ENCODE measurements at regions not wholly inside any gene's neighbourhood (a gene's known extent, or its start where the extent isn't known, plus 50 kb on each side); places are given as distances from the start of the nearest gene placed in this dataset.
"Not testable (repeated sequence)": the region's sequence is repeated elsewhere in the genome, so short reads cannot be mapped to it uniquely, and the experiment has no call there.

DNA sequence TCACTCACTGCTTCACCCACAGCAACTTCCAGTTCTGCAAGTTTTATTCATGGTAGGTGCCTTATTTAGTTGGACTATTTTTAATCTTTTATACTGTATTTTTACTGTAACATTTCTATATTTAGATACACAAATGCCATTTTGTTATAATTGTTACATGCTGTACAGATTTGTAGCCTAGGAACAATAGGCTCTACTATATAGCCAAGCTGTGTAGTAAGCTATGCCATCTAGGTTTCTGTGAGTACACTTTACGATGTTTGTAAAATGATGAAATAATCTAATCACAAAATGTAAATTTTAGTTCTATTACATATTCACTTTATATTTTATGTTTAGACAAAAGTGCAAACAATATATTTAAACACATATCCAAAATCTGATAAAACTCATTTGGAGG lies 1187.8 kb downstream of the TECRL start:
- no peak for DNase-seq

DNA sequence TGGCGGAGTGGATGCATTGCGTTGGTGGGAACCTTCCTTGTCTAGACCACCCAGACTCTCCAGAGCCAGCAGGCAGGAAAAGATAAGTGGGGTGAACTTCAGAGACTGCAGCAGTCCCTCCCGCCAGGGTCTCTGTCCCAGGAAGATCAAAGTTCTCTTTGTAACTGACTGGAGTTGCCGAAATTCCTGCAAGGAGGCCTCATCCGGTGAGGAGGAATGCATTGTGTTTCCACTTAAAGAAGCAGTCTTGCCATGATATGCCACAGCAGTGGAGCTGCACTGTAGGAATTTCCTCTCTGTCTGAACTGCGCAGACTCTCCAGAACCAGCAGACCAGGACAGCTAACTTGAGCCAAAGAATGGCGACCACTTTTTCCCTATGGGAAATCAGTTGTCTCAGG lies 1190.4 kb downstream of the TECRL start:
- DNase-seq, result no peak

DNA sequence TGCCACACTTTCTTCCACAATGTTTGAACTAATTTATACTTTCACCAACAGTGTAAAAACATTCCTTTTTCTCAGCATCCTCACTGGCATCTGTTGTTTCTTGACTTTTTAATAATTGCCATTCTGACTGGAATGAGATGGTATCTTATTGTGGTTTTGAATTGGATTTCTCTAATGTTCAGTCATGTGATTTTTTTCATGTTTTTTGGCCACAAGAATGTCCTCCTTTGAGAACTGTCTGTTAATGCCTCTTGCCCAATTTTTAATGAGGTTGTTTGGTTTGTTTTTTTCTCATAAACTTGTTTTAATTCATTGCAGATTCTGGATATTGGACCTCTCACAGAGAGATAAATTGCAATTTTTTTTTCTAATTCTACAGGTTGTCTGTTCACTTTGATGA lies 1195.2 kb downstream of the TECRL start:
- DNase-seq, result no peak

GRCh38 chr4:63211776-63212479 lies 1197.3 kb downstream of the TECRL start:
- DNase-seq, result no peak

DNA sequence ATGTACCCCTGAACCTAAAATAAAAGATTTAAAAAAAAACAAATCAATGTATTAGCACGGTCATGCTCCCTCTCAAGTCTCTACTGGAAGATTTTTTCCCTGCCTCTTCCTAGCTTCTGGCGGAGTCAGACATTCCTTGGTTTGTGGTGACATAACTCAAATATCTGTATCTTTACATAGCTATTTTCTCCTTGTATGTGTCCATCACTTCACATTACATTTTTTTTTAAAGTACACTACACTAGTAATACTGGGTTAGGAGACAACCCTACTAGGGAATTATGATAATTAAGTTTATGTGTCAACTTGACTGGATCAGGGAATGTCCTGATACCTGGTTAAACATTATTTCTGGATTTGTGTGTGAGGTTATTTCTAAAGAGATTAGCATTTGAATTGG lies 1197.9 kb downstream of the TECRL start:
- no peak for DNase-seq

GRCh38 chr4:63193029-63193428 lies 1216.2 kb downstream of the TECRL start:
- not testable (repeated sequence) for DNase-seq

DNA sequence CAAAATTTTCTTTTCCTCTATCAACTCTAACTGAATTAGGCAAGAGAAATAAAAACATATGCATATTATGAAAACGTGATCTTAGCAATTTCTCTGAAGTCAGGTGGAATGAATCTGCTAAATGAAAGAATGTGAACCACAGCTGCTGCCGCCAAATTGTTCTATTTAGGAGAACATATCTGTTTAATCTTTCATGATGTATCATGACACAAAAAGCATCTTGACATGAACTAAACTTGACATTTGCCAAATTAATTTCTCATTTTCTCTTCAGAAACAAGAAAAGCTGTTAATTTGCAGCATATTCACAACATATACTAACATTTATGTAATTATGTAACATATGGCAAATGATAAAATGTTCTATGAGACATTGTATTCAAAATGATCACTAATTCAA lies 1237.9 kb downstream of the TECRL start:
- no peak for DNase-seq

DNA sequence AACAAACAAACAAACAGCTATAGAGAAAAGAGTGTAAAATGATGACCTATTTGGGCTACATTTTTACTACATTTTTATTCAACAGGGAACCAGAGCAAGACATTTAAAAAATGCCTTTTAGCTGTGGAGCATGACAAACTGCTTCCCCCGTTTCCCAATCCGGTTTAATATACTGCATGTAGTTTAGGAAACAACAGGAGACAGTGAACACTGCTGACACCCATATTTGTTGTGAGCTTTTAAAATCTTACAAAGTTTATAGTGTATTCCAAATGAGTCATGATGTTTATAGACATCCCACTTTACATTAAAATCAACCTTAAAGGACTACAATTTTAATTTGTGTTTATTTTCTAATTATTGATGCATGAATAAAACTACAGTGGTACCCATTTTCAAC lies 1238.3 kb downstream of the TECRL start:
- no peak for DNase-seq

DNA sequence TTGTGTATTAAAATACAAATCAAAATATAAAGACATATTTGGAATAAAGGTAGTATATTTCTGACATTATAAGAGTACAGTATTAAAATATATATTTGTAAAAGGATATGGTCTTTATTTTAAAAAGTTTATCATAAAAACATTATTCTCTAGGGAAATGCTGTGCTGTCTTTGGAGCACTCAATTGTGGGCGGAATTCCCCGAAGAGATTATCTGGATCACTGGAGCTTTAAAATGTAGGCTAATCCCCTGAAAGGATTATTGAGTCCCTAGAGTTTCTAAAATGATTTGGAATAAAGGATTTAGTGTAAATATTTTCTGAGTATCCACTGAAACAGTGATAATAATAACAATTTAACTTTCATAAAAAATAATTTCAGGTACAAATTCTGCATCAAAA lies 1239.4 kb downstream of the TECRL start:
- no peak for DNase-seq

DNA sequence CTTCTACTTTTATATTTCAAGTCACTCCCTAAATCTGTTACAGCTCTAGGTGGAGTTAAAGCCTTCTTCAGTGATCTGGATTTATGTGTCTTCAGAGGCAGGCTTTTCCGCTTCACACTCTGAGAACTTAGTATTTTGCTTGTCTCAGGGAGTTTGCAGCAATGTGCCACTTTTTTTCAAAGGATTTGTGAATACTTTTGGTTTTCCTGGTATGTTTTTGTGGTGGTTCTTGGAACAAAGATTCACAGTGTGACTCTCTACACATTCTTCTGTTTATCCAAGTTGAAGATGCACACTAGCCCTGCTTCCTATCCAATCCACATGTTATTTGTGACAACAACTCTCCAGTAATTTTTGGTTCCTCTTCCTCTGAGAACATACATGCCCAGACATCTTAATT lies 1253.7 kb downstream of the TECRL start:
- no peak for DNase-seq

DNA sequence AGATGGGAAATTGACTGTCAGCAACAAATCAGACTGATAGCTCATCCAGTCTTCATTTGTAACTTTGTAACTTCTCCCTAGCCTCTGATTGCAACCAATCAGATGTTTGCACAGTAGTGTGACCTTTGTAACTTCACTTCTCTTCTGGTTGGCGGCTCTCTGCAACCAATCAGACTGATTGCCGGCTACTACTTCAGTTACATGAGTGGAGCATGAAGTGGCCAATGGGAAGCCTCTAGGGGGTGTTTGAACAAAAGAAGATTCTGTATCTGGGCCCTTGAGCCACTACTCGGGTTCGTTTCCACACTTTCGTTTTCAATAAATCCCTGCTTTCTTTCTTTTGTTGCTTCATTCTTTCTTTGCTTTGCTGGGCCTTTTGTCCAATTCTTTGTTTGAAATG lies 1285.8 kb downstream of the TECRL start:
- no peak for DNase-seq

DNA sequence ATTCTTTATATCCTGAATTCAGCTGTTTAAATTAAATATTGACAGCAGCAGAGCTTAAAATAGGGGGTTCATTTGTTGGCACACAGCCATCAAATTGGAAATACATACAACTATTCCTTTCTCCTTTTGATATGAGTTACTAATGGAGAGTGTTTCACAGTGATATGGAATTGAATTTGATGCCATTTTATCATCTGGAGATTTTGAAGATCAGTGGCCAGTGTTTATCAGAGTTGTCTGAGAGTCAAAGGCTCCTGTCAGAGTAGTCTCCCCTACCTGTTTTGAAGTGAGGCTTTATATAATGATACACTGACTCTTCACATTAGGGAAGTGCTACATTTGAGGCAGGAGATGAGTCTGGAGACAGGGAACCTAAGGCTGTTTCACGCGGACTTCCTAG lies 1286.3 kb downstream of the TECRL start:
- no peak for DNase-seq

- no peak for DNase-seq
Measured at GRCh38 chr4:63106600-63106999, 1302.7 kb downstream of the TECRL start.

- DNase-seq, result no peak
Measured at GRCh38 chr4:63105839-63106238, 1303.4 kb downstream of the TECRL start.

- DNase-seq, result no peak
Measured at GRCh38 chr4:63090641-63091040, 1318.6 kb downstream of the TECRL start.

DNA sequence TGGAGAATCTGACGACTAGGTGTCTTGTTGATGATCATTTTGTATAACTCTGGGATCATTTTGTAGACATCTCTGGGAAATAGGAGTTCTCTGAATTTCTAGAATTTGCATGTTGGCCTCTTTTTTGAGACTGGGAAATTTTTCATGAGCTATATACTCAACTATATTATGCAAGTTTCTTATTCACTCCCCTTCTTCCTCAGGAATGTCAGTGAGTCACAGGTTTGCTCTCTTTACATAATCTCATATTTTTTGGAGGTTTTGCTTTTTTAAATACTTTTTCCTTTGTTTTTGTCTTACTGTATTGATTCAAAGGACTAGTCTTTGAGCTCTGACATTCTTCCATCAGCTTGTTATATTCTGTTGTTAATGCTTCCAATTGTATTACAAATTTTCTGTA lies 1324.2 kb downstream of the TECRL start:
- DNase-seq, result no peak

GRCh38 chr4:63080934-63081333 lies 1328.3 kb downstream of the TECRL start:
- no peak for DNase-seq

DNA sequence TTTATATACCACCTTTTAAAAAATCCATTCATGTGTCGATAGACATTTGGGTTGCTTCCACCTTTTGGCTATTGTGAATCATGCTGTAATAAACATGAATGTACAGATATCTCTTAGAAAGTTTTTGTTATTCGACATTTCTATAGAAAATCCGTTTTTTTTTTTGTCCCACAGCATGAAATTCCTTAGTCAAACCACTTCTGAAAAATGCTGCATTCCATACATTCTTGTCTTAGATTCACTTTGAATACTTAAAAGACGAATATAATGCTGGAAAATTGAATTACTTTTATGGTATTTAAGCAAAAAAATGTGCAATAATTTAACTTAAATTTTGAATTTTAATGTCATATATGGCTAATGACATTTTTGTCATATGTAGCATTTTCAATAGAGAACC lies 1345.5 kb downstream of the TECRL start:
- no peak for DNase-seq

- not testable (repeated sequence) for DNase-seq
Measured at GRCh38 chr4:63062891-63063290, 1346.4 kb downstream of the TECRL start.

GRCh38 chr4:63049726-63050125 lies 1359.5 kb downstream of the TECRL start:
- DNase-seq, result peak in 1 of 3 donors; percentile 9

DNA sequence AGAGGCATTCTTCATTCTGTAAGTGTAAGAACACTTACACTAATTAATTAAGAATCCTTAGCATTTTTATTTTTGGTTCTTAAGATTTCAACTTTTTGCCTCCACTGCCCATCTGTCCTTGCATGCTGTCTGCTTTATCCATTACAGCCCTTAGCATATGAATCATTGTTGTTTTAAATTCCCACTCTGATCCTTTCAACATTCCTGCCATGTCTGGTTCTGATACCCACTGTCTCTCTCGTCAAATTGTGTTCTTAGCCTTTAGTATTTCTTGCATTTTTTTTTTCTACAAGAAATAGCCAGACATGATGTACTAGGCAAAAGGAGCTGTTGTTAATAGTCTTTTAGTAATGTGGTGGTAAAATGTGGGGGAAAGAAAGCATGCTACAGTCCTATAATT lies 1360.0 kb downstream of the TECRL start:
- DNase-seq, result no peak

GRCh38 chr4:63036159-63036866 lies 1372.9 kb downstream of the TECRL start:
- peak in 1 of 3 donors; percentile 16 for DNase-seq

- DNase-seq, result no peak
Measured at GRCh38 chr4:63029380-63029779, 1379.9 kb downstream of the TECRL start.

GRCh38 chr4:63020661-63021060 lies 1388.6 kb downstream of the TECRL start:
- DNase-seq, result no peak

GRCh38 chr4:63017300-63017699 lies 1392.0 kb downstream of the TECRL start:
- DNase-seq, result no peak
